Liver (tissue), 8 donors: ENCODE measurements at regions not wholly inside any gene's neighbourhood (a gene's known extent, or its start where the extent isn't known, plus 50 kb on each side); places are given as distances from the start of the nearest gene placed in this dataset.

Experiments
- DNase-seq: peaks from one replicate; pipeline ENCODE4 v3.0.0-alpha.2; 2017; ENCODE audit warnings: low spot score
- H3K27ac ChIP-seq, 2 donors: one replicate each; pipeline ENCODE4 v1.7.0; 2013; ENCODE audit warnings: inconsistent platforms in 2 of 2, low read length in 2 of 2, control low read depth in 1 of 2, low read depth in 1 of 2, mild to moderate bottlenecking in 1 of 2
- H3K27me3 ChIP-seq, 4 donors: one replicate each; pipeline versions ENCODE4 v1.6.1 to v1.7.0; 2013; ENCODE audit warnings: low read length in 3 of 4, inconsistent platforms in 1 of 4, mild to moderate bottlenecking in 1 of 4, moderate library complexity in 1 of 4; ENCODE audit not compliant: control insufficient read depth in 4 of 4, insufficient read depth in 4 of 4
- H3K36me3 ChIP-seq, 4 donors: one replicate each; pipeline versions ENCODE4 v1.6.1 to v1.7.0; 2013; ENCODE audit warnings: low read length in 3 of 4, mild to moderate bottlenecking in 3 of 4, low read depth in 1 of 4, moderate library complexity in 1 of 4; ENCODE audit not compliant: control insufficient read depth in 4 of 4, insufficient read depth in 3 of 4
- H3K4me1 ChIP-seq, 4 donors: one replicate each; pipeline versions ENCODE4 v1.6.1 to v1.7.0; 2013; ENCODE audit warnings: low read length in 3 of 4, mild to moderate bottlenecking in 3 of 4, moderate library complexity in 1 of 4; ENCODE audit not compliant: control insufficient read depth in 4 of 4, insufficient read depth in 4 of 4
- H3K4me3 ChIP-seq, 3 donors: one replicate each; pipeline versions ENCODE4 v1.6.1 to v1.7.0; 2013; ENCODE audit warnings: low read length in 3 of 3, control low read depth in 1 of 3, low read depth in 1 of 3, mild to moderate bottlenecking in 1 of 3
- H3K9ac ChIP-seq, 2 donors: one replicate each; pipeline ENCODE4 v1.7.0; 2013; ENCODE audit warnings: low read length in 2 of 2, mild to moderate bottlenecking in 2 of 2, moderate library complexity in 2 of 2, control low read depth in 1 of 2, low read depth in 1 of 2
- H3K9me3 ChIP-seq, 4 donors: one replicate each; pipeline versions ENCODE4 v1.6.1 to v1.7.0; 2013; ENCODE audit warnings: low read length in 3 of 4; ENCODE audit not compliant: control insufficient read depth in 4 of 4
- FOXA2 ChIP-seq: IDR thresholded peaks from 2 replicates; pipeline ENCODE4 v1.6.1; 2016; ENCODE audit warnings: antibody characterized with exemption
- HNF4A ChIP-seq, 2 donors: conservative IDR thresholded peaks; 2 replicates each; pipeline ENCODE4 v1.6.1; 2016; ENCODE audit warnings: antibody characterized with exemption in 2 of 2, mild to moderate bottlenecking in 2 of 2
- MAX ChIP-seq: IDR thresholded peaks from 2 replicates; pipeline ENCODE4 v1.6.1; 2016; ENCODE audit warnings: antibody characterized with exemption
- NR2F2 ChIP-seq: IDR thresholded peaks from 2 replicates; pipeline ENCODE4 v1.6.1; 2016; ENCODE audit warnings: antibody characterized with exemption
- RAD21 ChIP-seq, 2 donors: IDR thresholded peaks; 2 replicates each; pipeline ENCODE4 v1.6.1; 2016; ENCODE audit warnings: antibody characterized with exemption in 2 of 2, mild to moderate bottlenecking in 2 of 2
- REST ChIP-seq: IDR thresholded peaks from 2 replicates; pipeline ENCODE4 v1.6.1; 2016; ENCODE audit warnings: antibody characterized with exemption, mild to moderate bottlenecking
- SP1 ChIP-seq: IDR thresholded peaks from 2 replicates; pipeline ENCODE4 v1.6.1; 2018; ENCODE audit warnings: antibody characterized with exemption, mild to moderate bottlenecking
- TAF1 ChIP-seq: conservative IDR thresholded peaks from 2 replicates; pipeline ENCODE4 v1.6.1; 2016; ENCODE audit warnings: antibody characterized with exemption, mild to moderate bottlenecking
- WGBS: extraction: QIAGEN DNeasy Blood & Tissue Kit; methylation state at CpG from one replicate; pipeline ENCODE4 v1.1.7; 2013; 5-methylcytosine and 5-hydroxymethylcytosine counted together
- TF ChIP-seq, protein P1 (sequence below): fragments of 150-350 bp; IDR thresholded peaks from 2 replicates; pipeline ENCODE4 v1.5.1; 2017; ENCODE audit warnings: improper control_type of control experiment, low read depth, low read length; ENCODE audit not compliant: missing input control
- TF ChIP-seq, protein P2 (sequence below): IDR thresholded peaks from 2 replicates; pipeline ENCODE4 v1.6.1; 2016; ENCODE audit warnings: antibody characterized with exemption
- donor health status: healthy.
- donor health status: healthy.
- donor health status: healthy.
- donor health status: healthy.
- donor health status: healthy.

DNA sequence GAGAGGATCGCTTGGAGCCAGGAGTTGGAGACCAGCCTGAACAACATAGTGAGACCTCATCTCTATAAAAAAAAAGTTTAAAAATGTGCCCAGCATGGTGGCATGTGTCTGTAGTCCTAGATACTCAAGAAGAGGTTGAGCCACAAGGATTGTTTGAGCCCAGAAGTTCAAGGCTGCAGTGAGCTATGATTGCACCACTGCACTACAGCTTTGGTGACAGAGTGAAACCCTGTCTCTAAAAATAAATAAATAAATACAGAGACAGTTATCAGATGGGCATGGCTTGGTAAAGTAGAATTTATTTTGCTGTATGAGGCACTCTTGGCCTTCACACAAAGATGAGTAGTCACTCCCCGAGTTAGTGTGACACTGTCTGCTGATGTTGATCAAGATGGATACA lies 54.1 kb upstream of the SPRY1 start:
- TF ChIP-seq NR2F2, result no peak
- TF ChIP-seq REST, result no peak
- no peak for TF ChIP-seq SP1
- TF ChIP-seq, protein P1, sequence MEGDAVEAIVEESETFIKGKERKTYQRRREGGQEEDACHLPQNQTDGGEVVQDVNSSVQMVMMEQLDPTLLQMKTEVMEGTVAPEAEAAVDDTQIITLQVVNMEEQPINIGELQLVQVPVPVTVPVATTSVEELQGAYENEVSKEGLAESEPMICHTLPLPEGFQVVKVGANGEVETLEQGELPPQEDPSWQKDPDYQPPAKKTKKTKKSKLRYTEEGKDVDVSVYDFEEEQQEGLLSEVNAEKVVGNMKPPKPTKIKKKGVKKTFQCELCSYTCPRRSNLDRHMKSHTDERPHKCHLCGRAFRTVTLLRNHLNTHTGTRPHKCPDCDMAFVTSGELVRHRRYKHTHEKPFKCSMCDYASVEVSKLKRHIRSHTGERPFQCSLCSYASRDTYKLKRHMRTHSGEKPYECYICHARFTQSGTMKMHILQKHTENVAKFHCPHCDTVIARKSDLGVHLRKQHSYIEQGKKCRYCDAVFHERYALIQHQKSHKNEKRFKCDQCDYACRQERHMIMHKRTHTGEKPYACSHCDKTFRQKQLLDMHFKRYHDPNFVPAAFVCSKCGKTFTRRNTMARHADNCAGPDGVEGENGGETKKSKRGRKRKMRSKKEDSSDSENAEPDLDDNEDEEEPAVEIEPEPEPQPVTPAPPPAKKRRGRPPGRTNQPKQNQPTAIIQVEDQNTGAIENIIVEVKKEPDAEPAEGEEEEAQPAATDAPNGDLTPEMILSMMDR, result no peak
- TF ChIP-seq HNF4A (conservative IDR thresholded peaks at IDR 0.05), result no peak
- TF ChIP-seq MAX, result no peak
- Histone ChIP-seq H3K27me3 (no peaks in the 10 kb centered on the region), H3K4me1 (peaks cover 0 to 8% (median 3%) of the 10 kb centered on the region in 4 donors), H3K9me3 (no peaks in the 10 kb centered on the region), H3K4me3 (no peak overlapping the region), H3K27ac (no peak overlapping the region), H3K36me3 (no peaks in the 10 kb centered on the region), H3K9ac (no peak overlapping the region)
- WGBS, result 88% methylated on average over 2 of the region's 2 CpGs
- no peak for DNase-seq

GRCh38 chr4:123343400-123344041 lies 53.1 kb upstream of the SPRY1 start:
- H3K4me3 ChIP-seq, result no peak overlapping the region
- H3K9ac ChIP-seq, result no peak overlapping the region
- H3K27ac ChIP-seq, result no peak overlapping the region
- WGBS, result 87% methylated on average over 13 of the region's 13 CpGs
- TF ChIP-seq FOXA2, result no peak
- no peak for TF ChIP-seq REST
- TF ChIP-seq TAF1, result no peak
- TF ChIP-seq, protein P1, result no peak
- TF ChIP-seq SP1, result no peak
- TF ChIP-seq, protein P2, sequence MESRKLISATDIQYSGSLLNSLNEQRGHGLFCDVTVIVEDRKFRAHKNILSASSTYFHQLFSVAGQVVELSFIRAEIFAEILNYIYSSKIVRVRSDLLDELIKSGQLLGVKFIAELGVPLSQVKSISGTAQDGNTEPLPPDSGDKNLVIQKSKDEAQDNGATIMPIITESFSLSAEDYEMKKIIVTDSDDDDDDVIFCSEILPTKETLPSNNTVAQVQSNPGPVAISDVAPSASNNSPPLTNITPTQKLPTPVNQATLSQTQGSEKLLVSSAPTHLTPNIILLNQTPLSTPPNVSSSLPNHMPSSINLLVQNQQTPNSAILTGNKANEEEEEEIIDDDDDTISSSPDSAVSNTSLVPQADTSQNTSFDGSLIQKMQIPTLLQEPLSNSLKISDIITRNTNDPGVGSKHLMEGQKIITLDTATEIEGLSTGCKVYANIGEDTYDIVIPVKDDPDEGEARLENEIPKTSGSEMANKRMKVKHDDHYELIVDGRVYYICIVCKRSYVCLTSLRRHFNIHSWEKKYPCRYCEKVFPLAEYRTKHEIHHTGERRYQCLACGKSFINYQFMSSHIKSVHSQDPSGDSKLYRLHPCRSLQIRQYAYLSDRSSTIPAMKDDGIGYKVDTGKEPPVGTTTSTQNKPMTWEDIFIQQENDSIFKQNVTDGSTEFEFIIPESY, result no peak
- TF ChIP-seq RAD21 (IDR thresholded peaks at IDR 0.05), result peak in 1 of 2 donors; percentile 8
- no peak for DNase-seq
- no peaks in the 10 kb centered on the region for H3K36me3 ChIP-seq
- peaks cover 0 to 8% (median 3%) of the 10 kb centered on the region in 4 donors for H3K4me1 ChIP-seq
- no peaks in the 10 kb centered on the region for H3K27me3 ChIP-seq
- no peaks in the 10 kb centered on the region for H3K9me3 ChIP-seq
